ENCODE measurements at regions not wholly inside any gene's neighbourhood (a gene's known extent, or its start where the extent isn't known, plus 50 kb on each side); places are given as distances from the start of the nearest gene placed in this dataset.

DNA sequence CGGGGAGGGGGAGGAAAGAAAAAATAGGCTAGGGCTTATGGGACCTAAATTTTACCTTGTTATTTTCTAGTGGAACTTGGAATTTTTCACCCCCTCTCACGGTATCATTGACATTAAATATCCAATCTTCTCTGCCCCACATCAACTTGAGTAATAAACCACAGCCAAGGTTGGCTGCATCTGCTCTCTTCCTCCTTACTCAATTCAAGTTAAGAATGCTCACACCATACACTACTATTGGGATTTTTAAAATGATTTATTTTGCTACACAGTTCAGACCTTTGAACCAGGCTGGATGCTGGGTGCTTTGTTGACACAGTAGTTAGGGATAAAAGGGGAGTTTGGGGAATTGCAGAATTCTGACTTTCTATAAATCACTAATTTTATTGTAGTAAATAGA is 78.2 kb upstream of the DHX15 start:
- TF ChIP-seq CTCF (IDR thresholded peaks at IDR 0.05; ENCODE audit: borderline replicate concordance, extremely low read depth, low read length, poor library complexity, severe bottlenecking): no peak
- no peak for TF ChIP-seq EZH2 (IDR thresholded peaks at IDR 0.05; ENCODE audit: borderline replicate concordance, low read depth, low read length, severe bottlenecking)
